ENCODE measurements at regions not wholly inside any gene's neighbourhood (a gene's known extent, or its start where the extent isn't known, plus 50 kb on each side); places are given as distances from the start of the nearest gene placed in this dataset.
"Not testable (repeated sequence)": the region's sequence is repeated elsewhere in the genome, so short reads cannot be mapped to it uniquely, and the experiment has no call there.

GRCh38 chr9:135189497-135189896, 102.0 kb downstream of the OLFM1 start:
- Histone ChIP-seq H3K9me3 (no peaks in the 10 kb centered on the region), H3K27me3 (no peaks in the 10 kb centered on the region), H3K4me3 (ENCODE audit: low read depth, low read length) (no peak overlapping the region), H3K36me3 (no peaks in the 10 kb centered on the region), H3K4me1 (peaks cover 13% of the 10 kb centered on the region; the same call in 1 of the 2 replicates)
- no peak for DNase-seq
- TF ChIP-seq CTCF (IDR thresholded peaks at IDR 0.05; ENCODE audit: low read depth, low read length) = no peak

GRCh38 chr9:135190789-135191577, 103.5 kb downstream of the OLFM1 start:
- Histone ChIP-seq H3K9me3 (no peaks in the 10 kb centered on the region), H3K27me3 (no peaks in the 10 kb centered on the region), H3K36me3 (no peaks in the 10 kb centered on the region), H3K4me1 (peaks cover 12% of the 10 kb centered on the region; the same call in 1 of the 2 replicates), H3K4me3 (ENCODE audit: low read depth, low read length) (no peak overlapping the region)
- DNase-seq = no peak
- TF ChIP-seq CTCF (IDR thresholded peaks at IDR 0.05; ENCODE audit: low read depth, low read length) = no peak

- Histone ChIP-seq H3K4me3 (ENCODE audit: low read depth, low read length) (no peak overlapping the region), H3K36me3 (no peaks in the 10 kb centered on the region), H3K27me3 (no peaks in the 10 kb centered on the region), H3K4me1 (no peaks in the 10 kb centered on the region), H3K9me3 (no peaks in the 10 kb centered on the region)
- DNase-seq = no peak
- no peak for TF ChIP-seq CTCF (IDR thresholded peaks at IDR 0.05; ENCODE audit: low read depth, low read length)
Observed at GRCh38 chr9:135192686-135193085, 105.2 kb downstream of the OLFM1 start.

GRCh38 chr9:135195975-135196374, 108.5 kb downstream of the OLFM1 start:
- not testable (repeated sequence) for H3K36me3 ChIP-seq; H3K9me3 ChIP-seq; H3K4me1 ChIP-seq; H3K27me3 ChIP-seq; H3K4me3 ChIP-seq (ENCODE audit: low read depth, low read length); DNase-seq

GRCh38 chr9:135196474-135196873, 109.0 kb downstream of the OLFM1 start:
- H3K4me1 ChIP-seq = no peaks in the 10 kb centered on the region
- no peak for DNase-seq
- no peaks in the 10 kb centered on the region for H3K9me3 ChIP-seq
- TF ChIP-seq CTCF (IDR thresholded peaks at IDR 0.05; ENCODE audit: low read depth, low read length) = no peak
- H3K36me3 ChIP-seq = no peaks in the 10 kb centered on the region
- H3K27me3 ChIP-seq = no peaks in the 10 kb centered on the region
- no peak overlapping the region for H3K4me3 ChIP-seq (ENCODE audit: low read depth, low read length)

GRCh38 chr9:135198144-135198543, 110.7 kb downstream of the OLFM1 start:
- Histone ChIP-seq H3K9me3 (no peaks in the 10 kb centered on the region), H3K36me3 (no peaks in the 10 kb centered on the region), H3K27me3 (no peaks in the 10 kb centered on the region), H3K4me3 (ENCODE audit: low read depth, low read length) (no peak overlapping the region), H3K4me1 (no peaks in the 10 kb centered on the region)
- DNase-seq = no peak
- TF ChIP-seq CTCF (IDR thresholded peaks at IDR 0.05; ENCODE audit: low read depth, low read length) = no peak

All from BE2C (cell line).